GM19468 (cell line): ENCODE measurements at regions not wholly inside any gene's neighbourhood (a gene's known extent, or its start where the extent isn't known, plus 50 kb on each side); places are given as distances from the start of the nearest gene placed in this dataset.
"Not testable (repeated sequence)": the region's sequence is repeated elsewhere in the genome, so short reads cannot be mapped to it uniquely, and the experiment has no call there.

ENCODE experiments used
- ATAC-seq: cut with Tn5 transposase; IDR thresholded peaks from one replicate; pipeline ENCODE4 v1.9.1; 2021; ENCODE audit warnings: mild to moderate bottlenecking, moderate library complexity, moderate number of reproducible peaks; ENCODE audit not compliant: unreplicated experiment; ENCODE audit errors: extremely low read depth

DNA sequence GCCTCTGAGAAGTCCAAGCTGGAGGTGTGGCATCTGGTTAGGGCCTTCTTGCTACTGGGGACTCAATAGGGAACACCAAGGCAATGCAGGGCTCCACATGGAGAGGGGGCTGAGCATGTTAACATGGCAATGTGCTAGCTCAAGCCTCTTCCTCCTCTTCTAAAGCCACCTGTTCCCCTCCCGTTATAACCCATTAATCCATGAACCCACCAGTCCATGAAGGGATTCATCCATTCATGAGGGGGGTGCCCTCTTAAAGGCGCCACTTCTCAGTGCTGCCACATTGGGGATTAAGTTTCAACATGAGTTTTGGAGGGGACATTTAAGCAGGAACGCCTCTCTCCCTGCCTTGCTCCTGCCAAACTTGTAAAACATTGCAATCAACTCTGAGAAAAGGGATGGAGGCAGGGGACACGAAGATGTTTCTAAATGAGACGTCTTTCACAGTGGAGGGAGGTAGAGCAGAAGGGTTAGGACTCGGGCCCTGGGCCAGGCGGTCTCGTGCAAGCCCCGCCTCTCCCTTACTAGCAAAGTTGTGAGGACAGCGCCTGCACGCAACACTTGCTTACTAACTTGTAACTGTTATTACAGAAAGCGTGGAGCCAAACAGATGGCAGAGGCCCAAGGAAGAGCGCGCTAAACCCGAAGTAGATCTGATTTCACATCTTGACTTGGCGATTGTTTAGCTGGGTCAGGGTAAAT is 118.2 kb upstream of the ZNF516 start:
- no peak for ATAC-seq

GRCh38 chr18:76611750-76612045 is 116.7 kb upstream of the ZNF516 start:
- not testable (repeated sequence) for ATAC-seq

- ATAC-seq, result no peak
These were observed 116.1 kb upstream of the ZNF516 start for GRCh38 chr18:76610933-76611749.

DNA sequence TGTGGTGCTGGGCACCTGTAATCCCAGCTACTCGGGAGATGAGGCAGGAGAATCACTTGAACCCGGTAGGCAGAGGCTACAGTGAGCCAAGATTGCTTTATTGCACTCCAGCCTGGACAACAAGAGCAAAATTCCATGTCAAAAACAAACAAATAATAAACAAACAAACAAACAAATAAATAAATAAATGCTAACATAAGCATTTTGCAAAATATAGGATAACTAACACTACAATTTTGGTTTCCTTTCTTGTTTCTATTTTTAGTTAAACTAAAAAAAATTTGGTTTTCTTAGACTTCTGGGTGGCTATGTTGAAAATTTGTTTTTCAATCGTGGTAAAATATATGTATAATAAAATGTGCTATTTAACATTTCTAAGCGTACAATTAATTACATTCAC is 115.0 kb upstream of the ZNF516 start:
- ATAC-seq, result no peak

DNA sequence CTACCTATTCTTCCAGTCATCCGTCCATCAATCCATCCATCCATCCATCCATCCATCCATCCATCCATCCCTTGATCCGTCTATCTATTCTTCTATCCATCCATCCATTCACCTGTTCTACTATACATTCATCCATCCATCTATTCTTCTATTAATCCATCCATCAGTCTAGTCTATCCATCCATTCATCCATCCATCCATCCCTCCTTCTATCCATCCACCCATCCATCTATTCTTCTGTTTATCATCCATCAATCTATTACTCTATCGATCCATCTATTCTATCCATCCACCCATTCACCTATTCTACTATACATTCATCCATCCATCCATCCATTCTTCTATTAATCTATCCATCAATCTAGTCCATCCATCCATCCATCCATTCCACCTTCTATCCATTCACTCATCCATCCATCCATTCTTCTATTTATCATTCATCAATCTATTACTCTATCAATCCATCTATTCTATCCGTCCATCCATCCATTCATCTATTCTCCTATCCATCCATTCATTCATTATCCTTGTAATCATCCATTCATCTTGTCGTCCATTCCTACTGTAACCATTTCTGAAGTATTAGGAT is 110.4 kb upstream of the ZNF516 start:
- ATAC-seq, result no peak

GRCh38 chr18:76604935-76605240 is 109.8 kb upstream of the ZNF516 start:
- ATAC-seq, result no peak

- no peak for ATAC-seq
These were observed 109.3 kb upstream of the ZNF516 start for GRCh38 chr18:76604108-76604934.

DNA sequence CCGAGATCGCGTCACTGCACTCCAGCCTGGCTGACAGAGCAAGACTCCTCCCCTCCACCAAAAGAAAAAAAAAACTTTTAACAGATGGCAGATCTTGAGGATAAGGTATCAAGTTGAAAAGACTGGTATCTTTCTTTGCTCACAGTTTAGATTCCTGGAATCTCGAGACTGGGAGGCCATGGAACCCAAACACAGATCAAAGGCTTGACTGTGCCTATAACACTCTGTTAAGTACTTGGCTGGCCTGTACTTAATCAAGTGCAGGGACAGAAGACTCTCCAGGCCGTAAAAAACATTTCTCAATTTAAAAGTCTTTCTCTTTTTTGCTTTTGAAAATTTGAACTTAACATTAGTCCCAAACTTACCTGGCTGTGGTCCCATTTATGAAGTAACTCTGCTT is 107.1 kb upstream of the ZNF516 start:
- ATAC-seq, result no peak

GRCh38 chr18:76600076-76600475 is 105.0 kb upstream of the ZNF516 start:
- not testable (repeated sequence) for ATAC-seq

- no peak for ATAC-seq
These were observed 99.9 kb upstream of the ZNF516 start for GRCh38 chr18:76594966-76595365.

GRCh38 chr18:76593843-76594242 is 98.8 kb upstream of the ZNF516 start:
- no peak for ATAC-seq

GRCh38 chr18:76592981-76593381 is 97.9 kb upstream of the ZNF516 start:
- ATAC-seq, result no peak

DNA sequence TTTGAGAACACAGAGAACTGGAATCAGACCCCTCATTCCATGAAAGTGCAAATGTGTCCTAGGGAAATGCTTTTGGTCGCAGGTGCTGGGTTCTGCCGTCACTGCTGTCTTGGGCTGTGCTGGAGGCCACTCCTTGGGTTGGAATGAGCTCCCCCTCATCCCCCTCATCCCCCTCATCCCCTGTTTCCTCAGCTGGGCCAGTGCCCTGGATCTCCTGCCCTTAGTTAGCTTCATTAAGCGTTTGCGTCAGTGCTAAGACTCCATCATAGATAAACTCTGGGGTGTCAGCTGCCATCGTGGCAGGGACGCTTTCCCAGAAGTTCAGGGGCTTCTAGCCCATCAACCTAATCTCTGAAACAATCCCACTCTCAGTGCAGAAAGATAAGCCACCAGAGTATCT is 97.1 kb upstream of the ZNF516 start:
- no peak for ATAC-seq

- no peak for ATAC-seq
These were observed 94.8 kb upstream of the ZNF516 start for GRCh38 chr18:76589866-76590265.

DNA sequence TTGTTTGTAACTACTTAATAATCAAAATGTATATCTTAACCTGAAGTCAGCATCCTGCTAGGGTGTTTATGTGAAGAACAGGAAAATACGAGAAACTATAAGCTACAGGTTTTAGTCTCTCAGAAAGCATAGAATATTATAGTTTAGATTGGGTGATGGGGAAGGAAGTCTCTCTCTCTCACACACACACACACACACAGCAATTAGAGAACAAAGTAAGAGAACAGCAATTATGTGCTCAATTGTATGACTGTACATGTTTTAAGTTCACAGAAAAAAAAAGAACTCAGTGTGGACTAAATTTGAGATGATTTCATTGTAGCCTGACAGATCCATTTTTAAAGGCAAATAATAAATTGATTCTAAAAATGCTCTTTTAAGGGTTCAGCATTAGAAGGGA is 94.3 kb upstream of the ZNF516 start:
- ATAC-seq, result no peak

DNA sequence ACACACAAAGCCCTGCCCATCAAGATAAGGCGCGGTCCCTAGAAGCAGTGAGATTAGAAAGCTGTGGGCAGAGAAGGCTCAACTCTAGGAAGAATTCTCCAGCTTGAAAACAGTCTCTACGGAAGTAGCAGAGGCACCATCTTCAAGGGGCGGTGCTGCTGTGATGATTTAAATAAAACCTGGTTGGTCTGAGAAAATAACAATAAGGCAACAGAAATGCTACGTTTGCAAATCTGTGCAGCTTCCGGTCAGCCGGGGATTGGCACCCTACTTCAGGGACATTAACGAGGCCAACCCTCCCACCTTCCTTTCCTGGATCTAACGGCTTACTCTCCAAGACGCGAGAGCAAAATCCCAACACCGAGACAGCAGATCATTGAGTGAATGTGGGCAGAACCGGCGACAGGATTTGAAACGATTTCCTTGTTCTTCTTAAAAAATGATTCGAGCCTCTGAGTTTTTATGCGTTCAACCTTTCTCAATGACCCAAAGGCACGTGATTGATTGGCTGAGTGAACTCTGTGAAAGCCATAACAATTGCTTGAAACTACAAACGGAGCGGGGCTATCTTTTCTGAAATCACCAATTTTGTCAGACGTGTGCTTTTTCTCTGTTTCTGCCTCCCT is 93.7 kb upstream of the ZNF516 start:
- no peak for ATAC-seq

- no peak for ATAC-seq
These were observed 92.8 kb upstream of the ZNF516 start for GRCh38 chr18:76587879-76588271.

- no peak for ATAC-seq
These were observed 92.3 kb upstream of the ZNF516 start for GRCh38 chr18:76587147-76587878.

- no peak for ATAC-seq
These were observed 89.6 kb upstream of the ZNF516 start for GRCh38 chr18:76584414-76585310.
